GM23338 (cell line): ENCODE measurements at regions not wholly inside any gene's neighbourhood (a gene's known extent, or its start where the extent isn't known, plus 50 kb on each side); places are given as distances from the start of the nearest gene placed in this dataset.

Experiments used
- ATAC-seq: fragments of 200-7000 bp; cut with Tn5 transposase; 3 replicates; pipeline ENCODE4 v1.9.1; 2020
- DNase-seq: peaks from one replicate; pipeline ENCODE4 v3.0.0-alpha.2; 2015; ENCODE audit warnings: low spot score
- H2AFZ ChIP-seq: fragments of 200-600 bp; sonication (generic); 2 replicates; pipeline ENCODE4 v1.8.0; 2016; ENCODE audit warnings: antibody characterized with exemption, mild to moderate bottlenecking, moderate library complexity
- H3F3A ChIP-seq: fragments of 200-600 bp; sonication (generic); replicated peaks from 2 replicates; pipeline ENCODE4 v1.8.0; 2017; ENCODE audit warnings: antibody characterized with exemption, mixed run types, low read depth
- H3K27ac ChIP-seq: fragments of 200-600 bp; sonication (generic); 2 replicates; pipeline ENCODE4 v1.6.1; 2016; ENCODE audit warnings: low read depth
- H3K27me3 ChIP-seq: fragments of 200-600 bp; sonication (generic); 2 replicates; pipeline ENCODE4 v1.8.0; 2016; ENCODE audit warnings: mild to moderate bottlenecking, mixed run types, moderate library complexity; ENCODE audit not compliant: insufficient read depth
- H3K36me3 ChIP-seq: fragments of 200-600 bp; sonication (generic); 2 replicates; pipeline ENCODE4 v1.8.0; 2016; ENCODE audit warnings: mild to moderate bottlenecking; ENCODE audit not compliant: insufficient read depth
- H3K4me1 ChIP-seq: fragments of 200-600 bp; sonication (generic); 2 replicates; pipeline ENCODE4 v1.8.0; 2016; ENCODE audit warnings: mild to moderate bottlenecking, moderate library complexity; ENCODE audit not compliant: insufficient read depth
- H3K4me2 ChIP-seq: fragments of 200-600 bp; sonication (generic); 2 replicates; pipeline ENCODE4 v1.7.1; 2017; ENCODE audit warnings: mixed run types
- H3K4me3 ChIP-seq: fragments of 200-600 bp; sonication (generic); 2 replicates; pipeline ENCODE4 v1.6.1; 2016; ENCODE audit warnings: mixed run types
- H3K79me2 ChIP-seq: fragments of 200-600 bp; sonication (generic); replicated peaks from 2 replicates; pipeline ENCODE4 v1.8.0; 2017; ENCODE audit warnings: mild to moderate bottlenecking; ENCODE audit not compliant: insufficient read depth
- H3K9me2 ChIP-seq: fragments of 200-600 bp; sonication (generic); 2 replicates; pipeline ENCODE4 v1.8.0; 2017; ENCODE audit not compliant: insufficient read depth
- H4K20me1 ChIP-seq: fragments of 200-600 bp; sonication (generic); replicated peaks from 2 replicates; pipeline ENCODE4 v1.8.0; 2017; ENCODE audit warnings: mild to moderate bottlenecking; ENCODE audit not compliant: insufficient read depth
- H3K27ac Mint-ChIP-seq: 2 replicates; pipeline ENCODE4 v1.8.0; 2020; ENCODE audit warnings: inconsistent platforms, mild to moderate bottlenecking, moderate library complexity, mixed read lengths
- H3K27me3 Mint-ChIP-seq: 3 replicates; pipeline ENCODE4 v1.8.0; 2022; ENCODE audit warnings: low read depth, mild to moderate bottlenecking, moderate library complexity, mixed read lengths, inconsistent platforms; ENCODE audit not compliant: insufficient read depth, poor library complexity
- H3K36me3 Mint-ChIP-seq: 3 replicates; pipeline ENCODE4 v1.8.0; 2021; ENCODE audit warnings: low read depth, mild to moderate bottlenecking, inconsistent platforms, moderate library complexity, mixed read lengths
- H3K4me1 Mint-ChIP-seq: 3 replicates; pipeline ENCODE4 v1.8.0; 2020; ENCODE audit warnings: mild to moderate bottlenecking, inconsistent platforms, mixed read lengths
- H3K4me3 Mint-ChIP-seq: 3 replicates; pipeline ENCODE4 v1.8.0; 2021; ENCODE audit warnings: moderate library complexity, mild to moderate bottlenecking, inconsistent platforms, mixed read lengths
- H3K9me3 Mint-ChIP-seq: 3 replicates; pipeline ENCODE4 v1.8.0; 2020; ENCODE audit warnings: moderate library complexity, mild to moderate bottlenecking, inconsistent platforms, mixed read lengths
- CREB1 ChIP-seq: fragments of 250-450 bp; sonication (Bioruptor Pico); IDR thresholded peaks from 2 replicates; pipeline ENCODE4 v1.5.0; 2020; ENCODE audit warnings: low read depth, mild to moderate bottlenecking, moderate library complexity
- CTCF ChIP-seq, 2 experiments: fragments of 200-600 bp in 1 of 2; sonication (generic) in 1 of 2; conservative IDR thresholded peaks; 2 replicates each; pipeline versions ENCODE4 v1.5.1 to v1.6.1; 2016 to 2017; ENCODE audit warnings: antibody characterized with exemption in 2 of 2, low read depth in 2 of 2, mild to moderate bottlenecking in 2 of 2, moderate library complexity in 1 of 2
- ETS1 ChIP-seq: IDR thresholded peaks from 2 replicates; pipeline ENCODE4 v1.6.1; 2016; ENCODE audit warnings: antibody characterized with exemption
- EZH2 ChIP-seq: fragments of 200-600 bp; sonication (generic); IDR thresholded peaks from one replicate; pipeline ENCODE4 v1.8.0; 2017; ENCODE audit warnings: antibody characterized with exemption, mild to moderate bottlenecking, low read depth; ENCODE audit not compliant: unreplicated experiment
- EZH2phosphoT487 ChIP-seq: fragments of 200-600 bp; sonication (generic); IDR thresholded peaks from one replicate; pipeline ENCODE4 v1.8.1; 2018; ENCODE audit warnings: antibody characterized with exemption; ENCODE audit not compliant: unreplicated experiment
- JUNB ChIP-seq: IDR thresholded peaks from one replicate; pipeline ENCODE4 v1.6.1; 2016; ENCODE audit warnings: antibody characterized with exemption; ENCODE audit not compliant: unreplicated experiment
- NANOG ChIP-seq: IDR thresholded peaks from 2 replicates; pipeline ENCODE4 v1.6.1; 2016; ENCODE audit warnings: antibody characterized with exemption, borderline replicate concordance
- POLR2AphosphoS5 ChIP-seq: IDR thresholded peaks from 2 replicates; pipeline ENCODE4 v1.6.1; 2016; ENCODE audit warnings: antibody characterized with exemption, low read depth
- REST ChIP-seq: IDR thresholded peaks from one replicate; pipeline ENCODE4 v1.6.1; 2018; ENCODE audit warnings: antibody characterized with exemption; ENCODE audit not compliant: unreplicated experiment
- STAT1 ChIP-seq: IDR thresholded peaks from one replicate; pipeline ENCODE4 v1.6.1; 2016; ENCODE audit warnings: antibody characterized with exemption; ENCODE audit not compliant: unreplicated experiment
- ZNF114 ChIP-seq: fragments of 250-450 bp; sonication (Bioruptor Pico); IDR thresholded peaks from 2 replicates; pipeline ENCODE4 v1.5.0; 2020; ENCODE audit warnings: mild to moderate bottlenecking, moderate library complexity
- ZNF331 ChIP-seq: fragments of 250-450 bp; sonication (Bioruptor Pico); IDR thresholded peaks from 2 replicates; pipeline ENCODE4 v1.5.0; 2020; ENCODE audit warnings: low read depth, mild to moderate bottlenecking, moderate library complexity
- ZNF462 ChIP-seq: fragments of 250-450 bp; sonication (Bioruptor Pico); IDR thresholded peaks from 2 replicates; pipeline ENCODE4 v1.5.0; 2020; ENCODE audit warnings: mild to moderate bottlenecking, moderate library complexity

- ATAC-seq (no peak), DNase-seq (no peak)
- Mint-ChIP-seq H3K27ac (no peak overlapping the region), H3K36me3 (no peaks in the 10 kb centered on the region), H3K9me3 (no peaks in the 10 kb centered on the region; the same call in 2 of the 3 replicates), H3K27me3 (peaks cover 3% of the 10 kb centered on the region), H3K4me1 (peaks cover 17% of the 10 kb centered on the region), H3K4me3 (no peak overlapping the region)
- no peak overlapping the region for H2AFZ ChIP-seq
- H3K36me3 ChIP-seq, result no peaks in the 10 kb centered on the region
- no peak overlapping the region for H3K4me2 ChIP-seq
- H3K4me3 ChIP-seq, result no peak overlapping the region
- no peaks in the 10 kb centered on the region for H3K27me3 ChIP-seq
- no peaks in the 10 kb centered on the region for H3F3A ChIP-seq
- no peaks in the 10 kb centered on the region for H3K4me1 ChIP-seq
- TF ChIP-seq EZH2phosphoT487, result no peak
- TF ChIP-seq ZNF331, result no peak
- no peak for TF ChIP-seq NANOG
- TF ChIP-seq CREB1 (CRISPR knock-in tag), result no peak
- no peak for TF ChIP-seq CTCF (conservative IDR thresholded peaks at IDR 0.05; ENCODE audit: low read depth in 2 of 2)
- no peak for TF ChIP-seq REST
- TF ChIP-seq ZNF114 (CRISPR knock-in tag), result no peak
- TF ChIP-seq POLR2AphosphoS5, result no peak
- no peak for TF ChIP-seq ETS1
- TF ChIP-seq ZNF462 (CRISPR knock-in tag), result no peak
- no peak for TF ChIP-seq EZH2
- TF ChIP-seq STAT1, result no peak
- TF ChIP-seq JUNB, result no peak
- no peaks in the 10 kb centered on the region for H4K20me1 ChIP-seq
- no peak overlapping the region for H3K27ac ChIP-seq
- no peaks in the 10 kb centered on the region for H3K9me2 ChIP-seq
- no peaks in the 10 kb centered on the region for H3K79me2 ChIP-seq
These were observed 174.4 kb downstream of the TMEM18 start for GRCh38 chr2:502831-503230.
